ENCODE measurements at regions not wholly inside any gene's neighbourhood (a gene's known extent, or its start where the extent isn't known, plus 50 kb on each side); places are given as distances from the start of the nearest gene placed in this dataset.
A peak's percentile ranks its signal among the peaks of the same experiment; 100 is the strongest.

DNA sequence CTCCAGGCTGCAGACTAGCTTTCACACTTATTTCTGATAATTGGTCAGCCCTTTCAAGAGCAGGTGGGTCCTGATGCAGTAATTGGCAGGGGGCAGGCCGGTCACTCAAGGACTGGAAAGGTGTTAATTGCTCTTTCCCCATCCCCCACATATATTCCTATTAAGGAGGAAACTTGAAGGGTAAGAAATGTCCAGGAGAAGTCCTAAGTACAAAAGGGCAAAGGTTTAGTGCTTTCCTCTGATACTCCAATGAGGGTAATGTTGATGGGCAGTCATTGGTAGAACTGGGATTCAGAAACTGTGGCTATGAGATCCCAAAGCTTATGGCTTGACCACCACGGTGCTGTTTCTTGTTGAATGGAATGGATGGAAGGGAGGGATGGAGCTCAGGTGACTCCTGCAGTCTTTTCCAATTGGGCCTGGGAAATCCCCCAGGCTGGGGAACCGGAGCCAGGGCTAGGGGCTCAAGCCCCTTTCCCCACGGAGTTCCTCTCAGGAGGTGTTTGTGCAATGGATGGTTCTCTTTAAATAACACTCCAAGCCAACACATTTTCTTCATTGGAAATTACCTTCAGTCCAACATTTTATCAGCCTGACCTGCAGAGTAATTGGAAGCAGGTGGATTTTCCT is 103.2 kb upstream of the ALDH1B1 start:
- H3K27me3 Mint-ChIP-seq (ENCODE audit: low read depth) = peaks cover 29% of the 10 kb centered on the region
- no peaks in the 10 kb centered on the region for H3K36me3 Mint-ChIP-seq (ENCODE audit: low read depth)
- H3K9me3 Mint-ChIP-seq = peaks cover 2% of the 10 kb centered on the region
- TF ChIP-seq, protein P1, sequence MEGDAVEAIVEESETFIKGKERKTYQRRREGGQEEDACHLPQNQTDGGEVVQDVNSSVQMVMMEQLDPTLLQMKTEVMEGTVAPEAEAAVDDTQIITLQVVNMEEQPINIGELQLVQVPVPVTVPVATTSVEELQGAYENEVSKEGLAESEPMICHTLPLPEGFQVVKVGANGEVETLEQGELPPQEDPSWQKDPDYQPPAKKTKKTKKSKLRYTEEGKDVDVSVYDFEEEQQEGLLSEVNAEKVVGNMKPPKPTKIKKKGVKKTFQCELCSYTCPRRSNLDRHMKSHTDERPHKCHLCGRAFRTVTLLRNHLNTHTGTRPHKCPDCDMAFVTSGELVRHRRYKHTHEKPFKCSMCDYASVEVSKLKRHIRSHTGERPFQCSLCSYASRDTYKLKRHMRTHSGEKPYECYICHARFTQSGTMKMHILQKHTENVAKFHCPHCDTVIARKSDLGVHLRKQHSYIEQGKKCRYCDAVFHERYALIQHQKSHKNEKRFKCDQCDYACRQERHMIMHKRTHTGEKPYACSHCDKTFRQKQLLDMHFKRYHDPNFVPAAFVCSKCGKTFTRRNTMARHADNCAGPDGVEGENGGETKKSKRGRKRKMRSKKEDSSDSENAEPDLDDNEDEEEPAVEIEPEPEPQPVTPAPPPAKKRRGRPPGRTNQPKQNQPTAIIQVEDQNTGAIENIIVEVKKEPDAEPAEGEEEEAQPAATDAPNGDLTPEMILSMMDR (IDR thresholded peaks at IDR 0.05; ENCODE audit: unreplicated experiment in 3 of 3) = no peak
- H3K4me3 Mint-ChIP-seq = no peak overlapping the region
- H3K27ac Mint-ChIP-seq = peak overlapping the region in 1 of 3 experiments; percentile 16
- H3K4me1 Mint-ChIP-seq = peaks cover 28% of the 10 kb centered on the region

DNA sequence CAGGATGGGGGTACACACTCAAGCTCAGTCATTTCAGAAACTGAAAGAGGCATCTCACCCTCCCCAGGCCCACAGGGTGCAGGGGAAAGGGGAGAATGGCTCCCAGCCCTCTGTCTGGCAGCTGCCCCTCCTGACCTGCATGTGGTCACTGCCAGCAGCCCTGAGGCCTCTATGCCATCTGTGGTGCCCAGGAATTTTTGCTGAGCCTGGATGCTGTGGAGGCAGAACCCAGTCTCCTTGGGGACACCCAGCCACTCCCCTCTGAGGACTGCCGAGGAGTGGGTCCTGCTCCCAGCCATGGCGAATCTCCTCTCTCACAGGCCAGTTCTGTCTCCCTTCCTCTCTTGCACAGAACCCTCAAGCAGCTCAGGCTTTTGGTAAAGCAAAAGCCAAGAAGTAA is 104.0 kb upstream of the ALDH1B1 start:
- H3K36me3 Mint-ChIP-seq (ENCODE audit: low read depth) = no peaks in the 10 kb centered on the region
- TF ChIP-seq, protein P1 (IDR thresholded peaks at IDR 0.05; ENCODE audit: unreplicated experiment in 3 of 3) = no peak
- H3K4me3 Mint-ChIP-seq = no peak overlapping the region
- no peak overlapping the region for H3K27ac Mint-ChIP-seq
- H3K4me1 Mint-ChIP-seq = peaks cover 19% of the 10 kb centered on the region
- peaks cover 2% of the 10 kb centered on the region for H3K9me3 Mint-ChIP-seq
- H3K27me3 Mint-ChIP-seq (ENCODE audit: low read depth) = peaks cover 29% of the 10 kb centered on the region

DNA sequence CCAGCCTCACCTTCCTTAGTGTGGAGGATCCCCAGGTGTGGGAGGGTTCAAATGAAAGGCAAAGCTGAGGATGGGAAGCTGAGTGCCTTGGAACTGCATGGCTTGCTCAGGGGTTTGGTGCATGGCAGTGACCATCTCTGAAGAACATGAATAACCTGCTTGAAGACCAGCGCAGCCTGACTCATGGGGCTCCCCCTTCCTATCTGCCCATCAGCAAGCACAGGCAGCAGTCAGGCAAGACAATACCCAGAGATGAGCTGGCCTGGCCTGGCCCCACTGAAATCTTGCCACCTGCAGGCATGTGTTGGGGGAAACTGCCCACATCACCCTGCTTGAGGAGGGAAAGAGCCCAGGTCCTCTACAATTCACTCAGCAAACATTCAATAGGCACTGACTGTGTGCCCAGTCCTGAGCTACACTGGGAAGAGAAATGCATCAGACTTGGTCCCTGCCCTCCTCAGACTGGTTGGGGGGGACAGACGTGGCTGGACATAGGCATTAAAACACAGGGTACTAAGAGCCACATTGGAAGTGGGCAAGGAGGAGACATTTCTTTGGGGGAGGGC is 105.0 kb upstream of the ALDH1B1 start:
- no peak overlapping the region for H3K27ac Mint-ChIP-seq
- peaks cover 26% of the 10 kb centered on the region for H3K27me3 Mint-ChIP-seq (ENCODE audit: low read depth)
- H3K4me1 Mint-ChIP-seq = peaks cover 17% of the 10 kb centered on the region
- H3K9me3 Mint-ChIP-seq = peaks cover 2% of the 10 kb centered on the region
- H3K36me3 Mint-ChIP-seq (ENCODE audit: low read depth) = no peaks in the 10 kb centered on the region
- TF ChIP-seq, protein P1 (IDR thresholded peaks at IDR 0.05; ENCODE audit: unreplicated experiment in 3 of 3) = no peak
- H3K4me3 Mint-ChIP-seq = no peak overlapping the region

DNA sequence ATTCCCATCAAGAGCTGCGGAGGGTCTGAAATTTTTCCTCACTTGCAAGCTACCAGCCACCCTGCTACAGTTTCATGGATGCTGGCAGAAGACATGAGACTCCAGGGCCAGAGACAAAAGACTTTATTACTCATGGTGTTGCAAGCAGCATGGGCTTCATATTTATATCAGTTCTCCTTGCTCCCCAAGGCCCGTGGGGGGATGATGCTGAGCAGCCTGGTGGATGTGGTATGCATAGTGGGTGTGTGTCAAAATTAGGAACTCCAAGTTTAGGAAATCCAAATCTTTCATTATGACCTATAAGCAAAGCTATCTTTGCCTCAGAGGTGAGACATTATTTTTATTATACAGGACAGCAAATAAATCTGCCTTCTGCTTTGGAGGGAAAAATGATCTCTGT is 105.7 kb upstream of the ALDH1B1 start:
- TF ChIP-seq, protein P1 (IDR thresholded peaks at IDR 0.05; ENCODE audit: unreplicated experiment in 3 of 3) = no peak
- no peak overlapping the region for H3K4me3 Mint-ChIP-seq
- peaks cover 13% of the 10 kb centered on the region for H3K4me1 Mint-ChIP-seq
- H3K36me3 Mint-ChIP-seq (ENCODE audit: low read depth) = no peaks in the 10 kb centered on the region
- no peak overlapping the region for H3K27ac Mint-ChIP-seq
- H3K9me3 Mint-ChIP-seq = peaks cover 2% of the 10 kb centered on the region
- H3K27me3 Mint-ChIP-seq (ENCODE audit: low read depth) = peaks cover 22% of the 10 kb centered on the region

DNA sequence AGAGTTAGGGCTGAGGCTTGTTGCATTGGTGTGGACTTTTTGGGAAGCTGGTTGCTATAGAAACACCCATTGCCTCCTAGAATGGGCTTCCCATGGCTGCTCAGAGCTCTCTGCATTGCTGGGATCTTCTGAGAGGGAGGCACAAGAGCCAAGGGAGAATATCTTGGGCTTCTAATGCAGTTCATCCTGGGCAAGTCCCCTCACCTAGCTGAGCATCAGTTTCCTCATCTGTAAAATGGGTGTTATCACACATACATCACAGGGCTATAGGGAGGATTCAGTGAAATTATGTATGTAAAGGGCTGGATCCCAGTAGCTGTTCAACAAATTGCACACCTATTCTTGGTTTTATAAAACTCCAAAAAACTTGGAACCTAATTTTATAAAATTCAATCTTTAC is 106.1 kb upstream of the ALDH1B1 start:
- H3K36me3 Mint-ChIP-seq (ENCODE audit: low read depth) = no peaks in the 10 kb centered on the region
- H3K4me1 Mint-ChIP-seq = peaks cover 13% of the 10 kb centered on the region
- no peak overlapping the region for H3K27ac Mint-ChIP-seq
- H3K9me3 Mint-ChIP-seq = peaks cover 2% of the 10 kb centered on the region
- H3K27me3 Mint-ChIP-seq (ENCODE audit: low read depth) = peaks cover 27% of the 10 kb centered on the region
- H3K4me3 Mint-ChIP-seq = no peak overlapping the region
- TF ChIP-seq, protein P1 (IDR thresholded peaks at IDR 0.05; ENCODE audit: unreplicated experiment in 3 of 3) = no peak

DNA sequence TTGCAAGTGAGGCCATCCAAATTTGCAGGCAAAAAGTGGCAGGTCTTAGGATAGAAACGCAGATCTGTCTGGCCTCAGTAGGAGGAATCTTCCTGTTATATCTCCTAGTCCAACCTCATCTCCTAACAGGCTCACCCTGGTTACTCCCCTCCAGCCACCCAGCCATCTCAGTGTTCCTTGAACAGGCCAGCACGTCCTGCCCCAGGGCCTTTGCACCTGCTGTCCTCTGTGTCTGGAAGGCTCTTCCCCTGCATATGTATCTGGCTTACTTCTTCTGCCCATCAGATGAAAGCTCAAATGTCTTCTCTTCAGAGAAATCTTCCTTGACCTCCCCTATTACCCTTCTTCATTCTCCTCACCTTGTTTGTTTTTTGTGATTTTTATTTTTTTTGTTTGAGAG is 107.3 kb upstream of the ALDH1B1 start:
- no peak overlapping the region for H3K4me3 Mint-ChIP-seq
- H3K4me1 Mint-ChIP-seq = peaks cover 10% of the 10 kb centered on the region
- peaks cover 28% of the 10 kb centered on the region for H3K27me3 Mint-ChIP-seq (ENCODE audit: low read depth)
- TF ChIP-seq, protein P1 (IDR thresholded peaks at IDR 0.05; ENCODE audit: unreplicated experiment in 3 of 3) = no peak
- no peaks in the 10 kb centered on the region for H3K36me3 Mint-ChIP-seq (ENCODE audit: low read depth)
- no peak overlapping the region for H3K27ac Mint-ChIP-seq
- H3K9me3 Mint-ChIP-seq = no peaks in the 10 kb centered on the region

Data from nephron (organoid).